ENCODE measurements at regions not wholly inside any gene's neighbourhood (a gene's known extent, or its start where the extent isn't known, plus 50 kb on each side); places are given as distances from the start of the nearest gene placed in this dataset.

DNA sequence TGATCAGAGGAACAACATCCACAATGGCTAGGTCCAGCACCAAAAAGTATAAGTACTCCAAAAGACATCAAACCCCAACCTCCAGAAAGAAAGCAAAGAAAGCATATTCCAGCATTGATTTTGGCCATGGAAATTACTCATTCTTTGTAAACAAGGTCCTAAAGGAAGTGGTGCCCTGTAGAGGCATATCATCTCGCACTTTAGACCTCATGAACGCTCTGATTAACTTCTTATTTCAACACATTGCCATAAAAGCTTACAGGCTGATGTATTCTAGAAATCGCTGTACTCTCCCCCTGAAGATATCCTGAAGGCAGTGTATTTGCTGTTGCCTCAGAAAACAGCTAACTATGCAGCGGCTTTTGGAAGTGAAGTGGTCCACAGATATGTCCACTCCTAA, 82.7 kb upstream of the TNPO1 start:
- WGBS, 2 experiments (ENCODE audit: extremely low coverage in 1 of 2, insufficient coverage in 1 of 2, insufficient read length in 1 of 2, insufficient replicate concordance in 2 of 2, low coverage in 1 of 2, low lambda C conversion rate in 2 of 2, missing lambda C conversion rate in 1 of 2) = 99% methylated on average over 4 of the region's 4 CpGs; no CpG with 5 or more reads in 1 of the 2 experiments
- H3K36me3 ChIP-seq (ENCODE audit: control insufficient read depth in 2 of 4, insufficient read depth in 4 of 4, low read length in 3 of 4) = no peaks in the 10 kb centered on the region

More for the DNA sequence above, 82.7 kb upstream of the TNPO1 start:
- Histone ChIP-seq H2BK120ac (replicated peaks; ENCODE audit: low read depth, low read length) (no peak overlapping the region), H2BK15ac (ENCODE audit: low read length) (no peak overlapping the region), H3K18ac (ENCODE audit: extremely low read depth, low read length) (no peak overlapping the region), H3K23ac (ENCODE audit: insufficient read length) (no peak overlapping the region), H3K79me2 (ENCODE audit: control insufficient read depth in 1 of 2, insufficient read depth in 2 of 2, low read length in 2 of 2) (no peaks in the 10 kb centered on the region), H2BK12ac (ENCODE audit: low read depth, low read length) (no peak overlapping the region), H2AK5ac (ENCODE audit: low read depth, low read length) (no peak overlapping the region), H3K14ac (ENCODE audit: insufficient read length) (no peak overlapping the region), H3K4me3 (ENCODE audit: extremely low read depth in 1 of 4, insufficient read depth in 2 of 4, low read depth in 3 of 4, low read length in 4 of 4) (no peak overlapping the region), H3K9ac (replicated peaks in 1 of 4; ENCODE audit: extremely low read depth in 1 of 4, low read depth in 3 of 4, low read length in 3 of 4) (no peak overlapping the region), H4K20me1 (replicated peaks in 1 of 2; ENCODE audit: control insufficient read depth in 1 of 2, insufficient read depth in 2 of 2, low read length in 2 of 2) (no peaks in the 10 kb centered on the region), H3K23me2 (ENCODE audit: low read depth, low read length) (no peaks in the 10 kb centered on the region), H4K5ac (ENCODE audit: insufficient read length, low read depth, low read length) (no peak overlapping the region), H3K9me3 (ENCODE audit: insufficient read depth in 2 of 2, low read depth in 1 of 2, low read length in 1 of 2) (no peaks in the 10 kb centered on the region), H4K91ac (replicated peaks; ENCODE audit: insufficient read length, low read length) (no peak overlapping the region), H3K4ac (replicated peaks; ENCODE audit: insufficient read length, low read depth, low read length) (no peak overlapping the region), H3K27ac (ENCODE audit: low read depth, low read length) (no peak overlapping the region), H3K27me3 (replicated peaks in 1 of 4; ENCODE audit: control insufficient read depth in 3 of 4, extremely low read depth in 1 of 4, insufficient read depth in 3 of 4, low read length in 3 of 4) (no peaks in the 10 kb centered on the region), H2AFZ (ENCODE audit: low read length) (no peak overlapping the region), H3K79me1 (ENCODE audit: low read depth, low read length) (no peaks in the 10 kb centered on the region), H4K8ac (ENCODE audit: extremely low read depth, insufficient read depth, low read length) (no peak overlapping the region), H3K4me1 (replicated peaks in 1 of 4; ENCODE audit: control insufficient read depth in 3 of 4, insufficient read depth in 4 of 4, low read length in 3 of 4) (no peaks in the 10 kb centered on the region), H2BK20ac (ENCODE audit: low read length) (no peak overlapping the region), H2BK5ac (ENCODE audit: low read depth, low read length) (no peak overlapping the region), H3K4me2 (ENCODE audit: insufficient read depth in 1 of 2, low read depth in 2 of 2, low read length in 2 of 2) (no peak overlapping the region), H3K56ac (replicated peaks; ENCODE audit: insufficient read length, low read depth, low read length) (no peak overlapping the region)
- FAIRE-seq (no peak), DNase-seq (ENCODE audit: low read depth in 1 of 2, low spot score in 2 of 2) (no peak)
- no peak for TF ChIP-seq TAF7 (optimal IDR thresholded peaks at IDR 0.05; ENCODE audit: borderline replicate concordance, low read depth, low read length)
- TF ChIP-seq FOSL1 (IDR thresholded peaks at IDR 0.05; ENCODE audit: insufficient read depth, low read depth, low read length) = no peak
- no peak for TF ChIP-seq EP300 (IDR thresholded peaks at IDR 0.05; ENCODE audit: borderline replicate concordance in 1 of 2, low read depth in 2 of 2, low read length in 2 of 2)
- no peak for TF ChIP-seq SP4 (IDR thresholded peaks at IDR 0.05; ENCODE audit: low read length)
- TF ChIP-seq SP1 (IDR thresholded peaks at IDR 0.05; ENCODE audit: low read depth, low read length) = no peak
- no peak for TF ChIP-seq TCF12 (IDR thresholded peaks at IDR 0.05; ENCODE audit: low read depth, low read length)
- no peak for TF ChIP-seq EZH2 (IDR thresholded peaks at IDR 0.05; ENCODE audit: low read depth, low read length, severe bottlenecking)
- no peak for TF ChIP-seq RXRA (IDR thresholded peaks at IDR 0.05; ENCODE audit: insufficient read depth, low read depth, low read length)
- no peak for TF ChIP-seq JUND (IDR thresholded peaks at IDR 0.05; ENCODE audit: low read length)
- TF ChIP-seq E2F6 (IDR thresholded peaks at IDR 0.05) = no peak
- no peak for TF ChIP-seq RFX5 (IDR thresholded peaks at IDR 0.05; ENCODE audit: borderline replicate concordance, low read depth, low read length)
- no peak for TF ChIP-seq USF2 (IDR thresholded peaks at IDR 0.05; ENCODE audit: low read length)
- no peak for TF ChIP-seq BACH1 (IDR thresholded peaks at IDR 0.05; ENCODE audit: low read length)
- TF ChIP-seq KDM5A (IDR thresholded peaks at IDR 0.05; ENCODE audit: low read length) = no peak
- ChIA-PET POLR2A (ENCODE audit: partially characterized antibody) (no interaction called here), CTCF (ENCODE audit: partially characterized antibody) (no interaction called here)

All from H1 (cell line).